ENCODE measurements at regions not wholly inside any gene's neighbourhood (a gene's known extent, or its start where the extent isn't known, plus 50 kb on each side); places are given as distances from the start of the nearest gene placed in this dataset.

GRCh38 chr1:198809247-198809646 lies 170.4 kb downstream of the PTPRC start:
- no peaks in the 10 kb centered on the region for H3K27me3 ChIP-seq
- H3K27ac ChIP-seq (replicated peaks in 1 of 4): no peak overlapping the region
- no peaks in the 10 kb centered on the region for H3K4me1 ChIP-seq
- H3K9me3 ChIP-seq: peaks cover 0 to 12% (median 12%) of the 10 kb centered on the region in 4 donors
- H3K4me3 ChIP-seq: no peak overlapping the region
- no peak for DNase-seq (ENCODE audit: extremely low spot score)
- no peaks in the 10 kb centered on the region for H3K36me3 ChIP-seq
- TF ChIP-seq POLR2AphosphoS5 (IDR thresholded peaks at IDR 0.05): no peak
- no peak for TF ChIP-seq EP300 (IDR thresholded peaks at IDR 0.05)
- no peak for TF ChIP-seq POLR2A (IDR thresholded peaks at IDR 0.05; ENCODE audit: low read depth)
- TF ChIP-seq CTCF (IDR thresholded peaks at IDR 0.05): no peak
- intact Hi-C loops (cut with DNase I): no loop called here
- 52% methylated on average over 1 of the region's 1 CpG for WGBS

GRCh38 chr1:198811449-198811848 lies 172.6 kb downstream of the PTPRC start:
- peaks cover 0 to 24% (median 17%) of the 10 kb centered on the region in 4 donors for H3K9me3 ChIP-seq
- H3K36me3 ChIP-seq: no peaks in the 10 kb centered on the region
- no peaks in the 10 kb centered on the region for H3K4me1 ChIP-seq
- TF ChIP-seq POLR2AphosphoS5 (IDR thresholded peaks at IDR 0.05) (no peak), POLR2A (IDR thresholded peaks at IDR 0.05; ENCODE audit: low read depth) (no peak), EP300 (IDR thresholded peaks at IDR 0.05) (no peak), CTCF (IDR thresholded peaks at IDR 0.05) (no peak)
- no peak for DNase-seq (ENCODE audit: extremely low spot score)
- WGBS: 74% methylated on average over 3 of the region's 3 CpGs
- H3K27ac ChIP-seq (replicated peaks in 1 of 4): no peak overlapping the region
- H3K4me3 ChIP-seq: no peak overlapping the region
- intact Hi-C loops (cut with DNase I): no loop called here
- H3K27me3 ChIP-seq: no peaks in the 10 kb centered on the region

DNA sequence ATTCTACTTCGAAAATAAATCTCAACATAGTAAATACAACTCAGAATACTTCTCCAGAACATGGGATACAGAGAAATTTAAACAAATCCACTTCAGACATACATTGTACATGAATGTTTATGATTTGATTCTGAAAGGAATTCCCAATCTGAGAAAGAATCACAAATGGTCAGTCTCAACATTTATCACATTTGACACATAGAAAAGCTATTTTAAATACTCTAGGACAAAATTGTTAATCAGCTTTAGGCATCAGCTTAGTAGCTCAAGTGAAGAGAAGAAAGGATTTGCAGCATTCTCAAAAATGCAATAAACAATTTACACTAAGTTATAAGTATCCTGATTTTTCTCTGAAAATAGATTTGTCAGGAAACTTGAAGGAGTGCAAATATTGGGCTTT lies 184.8 kb downstream of the PTPRC start:
- H3K4me1 ChIP-seq: no peaks in the 10 kb centered on the region
- no peaks in the 10 kb centered on the region for H3K27me3 ChIP-seq
- intact Hi-C loops (cut with DNase I): no loop called here
- TF ChIP-seq CTCF (IDR thresholded peaks at IDR 0.05) (no peak), POLR2AphosphoS5 (IDR thresholded peaks at IDR 0.05) (no peak), POLR2A (IDR thresholded peaks at IDR 0.05; ENCODE audit: low read depth) (no peak), EP300 (IDR thresholded peaks at IDR 0.05) (no peak)
- no peak overlapping the region for H3K27ac ChIP-seq (replicated peaks in 1 of 4)
- no peak overlapping the region for H3K4me3 ChIP-seq
- H3K36me3 ChIP-seq: no peaks in the 10 kb centered on the region
- no peaks in the 10 kb centered on the region for H3K9me3 ChIP-seq
- WGBS: 81% methylated on average over 1 of the region's 1 CpG
- no peak for DNase-seq (ENCODE audit: extremely low spot score)

DNA sequence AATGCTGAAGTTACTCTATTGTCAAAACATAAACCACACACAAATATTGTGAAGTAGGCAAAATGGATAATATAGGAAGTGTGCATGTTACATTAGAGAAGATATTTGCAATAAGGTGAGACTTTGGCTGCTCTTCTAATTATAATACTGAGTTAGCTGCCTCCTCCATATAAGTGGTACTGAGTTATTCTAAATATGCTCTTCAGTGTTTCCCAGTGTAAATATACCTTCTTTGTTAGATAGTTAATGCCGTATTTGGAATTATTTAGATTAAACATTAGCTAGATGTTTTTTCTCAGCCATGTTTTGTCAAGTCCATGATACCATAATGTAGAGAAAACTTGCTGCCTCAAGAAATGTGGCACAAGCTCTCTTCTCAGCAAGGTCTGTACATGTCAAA lies 186.4 kb downstream of the PTPRC start:
- intact Hi-C loops (cut with DNase I): no loop called here
- Histone ChIP-seq H3K27ac (replicated peaks in 1 of 4) (no peak overlapping the region), H3K36me3 (no peaks in the 10 kb centered on the region), H3K27me3 (no peaks in the 10 kb centered on the region), H3K4me3 (no peak overlapping the region), H3K9me3 (no peaks in the 10 kb centered on the region), H3K4me1 (peaks cover 0 to 8% (median 3%) of the 10 kb centered on the region in 4 donors)
- 71% methylated on average over 1 of the region's 1 CpG for WGBS
- DNase-seq (ENCODE audit: extremely low spot score): no peak
- no peak for TF ChIP-seq POLR2A (IDR thresholded peaks at IDR 0.05; ENCODE audit: low read depth)
- no peak for TF ChIP-seq CTCF (IDR thresholded peaks at IDR 0.05)
- no peak for TF ChIP-seq EP300 (IDR thresholded peaks at IDR 0.05)
- no peak for TF ChIP-seq POLR2AphosphoS5 (IDR thresholded peaks at IDR 0.05)

DNA sequence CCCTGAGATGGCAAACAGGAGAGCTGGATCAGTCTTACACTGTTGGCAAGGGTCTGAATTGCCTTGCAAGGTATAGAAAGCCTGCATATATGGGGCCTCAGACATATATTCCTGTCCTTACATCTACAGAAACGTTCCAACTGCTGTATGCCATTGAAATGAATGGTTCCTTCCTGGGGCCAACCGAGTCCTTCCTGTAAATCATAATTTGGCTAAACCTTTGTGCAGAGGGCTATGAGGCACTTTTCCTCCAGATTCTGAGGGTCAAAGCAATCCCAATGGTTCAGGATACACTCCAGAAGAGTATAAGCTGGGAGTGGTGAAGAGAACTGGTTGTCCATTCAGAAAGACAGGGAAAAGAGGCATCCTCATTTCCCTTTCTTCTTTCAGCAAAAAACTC lies 190.5 kb downstream of the PTPRC start:
- Histone ChIP-seq H3K36me3 (no peaks in the 10 kb centered on the region), H3K27ac (replicated peaks in 1 of 4) (no peak overlapping the region), H3K27me3 (no peaks in the 10 kb centered on the region), H3K9me3 (no peaks in the 10 kb centered on the region), H3K4me3 (no peak overlapping the region), H3K4me1 (peaks cover 0 to 15% (median 8%) of the 10 kb centered on the region in 4 donors)
- intact Hi-C loops (cut with DNase I): no loop called here
- WGBS: 89% methylated on average over 2 of the region's 2 CpGs
- DNase-seq (ENCODE audit: extremely low spot score): no peak
- TF ChIP-seq EP300 (IDR thresholded peaks at IDR 0.05): no peak
- no peak for TF ChIP-seq CTCF (IDR thresholded peaks at IDR 0.05)
- TF ChIP-seq POLR2A (IDR thresholded peaks at IDR 0.05; ENCODE audit: low read depth): no peak
